ENCODE measurements at regions not wholly inside any gene's neighbourhood (a gene's known extent, or its start where the extent isn't known, plus 50 kb on each side); places are given as distances from the start of the nearest gene placed in this dataset.

- no peak for DNase-seq
Measured at GRCh38 chr10:78374331-78375028, 340.8 kb downstream of the RPS24 start.

- DNase-seq = no peak
Measured at GRCh38 chr10:78375854-78376785, 342.5 kb downstream of the RPS24 start.

- no peak for DNase-seq
Measured at GRCh38 chr10:78377356-78377755, 343.7 kb downstream of the RPS24 start.

- DNase-seq = no peak
Measured at GRCh38 chr10:78378192-78378591, 344.5 kb downstream of the RPS24 start.

- no peak for DNase-seq
Measured at GRCh38 chr10:78381107-78381506, 347.4 kb downstream of the RPS24 start.

GRCh38 chr10:78382047-78382446, 348.4 kb downstream of the RPS24 start:
- DNase-seq = no peak

- DNase-seq = no peak
Measured at GRCh38 chr10:78382772-78383171, 349.1 kb downstream of the RPS24 start.

- no peak for DNase-seq
Measured at GRCh38 chr10:78383378-78384048, 349.9 kb downstream of the RPS24 start.

GRCh38 chr10:78384049-78384431, 350.4 kb downstream of the RPS24 start:
- no peak for DNase-seq

- no peak for DNase-seq
Measured at GRCh38 chr10:78385599-78385998, 351.9 kb downstream of the RPS24 start.

- no peak for DNase-seq
Measured at GRCh38 chr10:78386509-78386908, 352.8 kb downstream of the RPS24 start.

GRCh38 chr10:78388331-78389050, 354.8 kb downstream of the RPS24 start:
- DNase-seq = no peak

- no peak for DNase-seq
Measured at GRCh38 chr10:78389419-78389818, 355.8 kb downstream of the RPS24 start.

GRCh38 chr10:78390051-78390450, 356.4 kb downstream of the RPS24 start:
- no peak for DNase-seq

- DNase-seq = no peak
Measured at GRCh38 chr10:78390817-78391216, 357.2 kb downstream of the RPS24 start.

GRCh38 chr10:78391585-78391984, 357.9 kb downstream of the RPS24 start:
- no peak for DNase-seq

GRCh38 chr10:78392197-78392596, 358.5 kb downstream of the RPS24 start:
- DNase-seq = no peak

GRCh38 chr10:78393094-78393493, 359.4 kb downstream of the RPS24 start:
- DNase-seq = no peak

- no peak for DNase-seq
Measured at GRCh38 chr10:78394047-78394446, 360.4 kb downstream of the RPS24 start.

- no peak for DNase-seq
Measured at GRCh38 chr10:78395162-78395561, 361.5 kb downstream of the RPS24 start.

GRCh38 chr10:78396754-78397153, 363.1 kb downstream of the RPS24 start:
- no peak for DNase-seq

- no peak for DNase-seq
Measured at GRCh38 chr10:78397786-78398185, 364.1 kb downstream of the RPS24 start.

- no peak for DNase-seq
Measured at GRCh38 chr10:78398382-78398781, 364.7 kb downstream of the RPS24 start.
